ENCODE measurements at regions not wholly inside any gene's neighbourhood (a gene's known extent, or its start where the extent isn't known, plus 50 kb on each side); places are given as distances from the start of the nearest gene placed in this dataset.

- TF ChIP-seq RARB (CRISPR knock-in tag; IDR thresholded peaks at IDR 0.05), result no peak
- no peak for TF ChIP-seq ZNF8 (CRISPR knock-in tag; IDR thresholded peaks at IDR 0.05)
- TF ChIP-seq PPARA (CRISPR knock-in tag; IDR thresholded peaks at IDR 0.05; ENCODE audit: borderline replicate concordance), result no peak
- TF ChIP-seq CREB5 (CRISPR knock-in tag; IDR thresholded peaks at IDR 0.05; ENCODE audit: low read depth), result no peak
- TF ChIP-seq ESRRG (CRISPR knock-in tag; IDR thresholded peaks at IDR 0.05), result no peak
- TF ChIP-seq CSDC2 (CRISPR knock-in tag; IDR thresholded peaks at IDR 0.05), result no peak
- TF ChIP-seq ZNF70 (CRISPR knock-in tag; IDR thresholded peaks at IDR 0.05), result no peak
- TF ChIP-seq ZNF565 (CRISPR knock-in tag; conservative IDR thresholded peaks at IDR 0.05; ENCODE audit: low read depth), result no peak
- no peak for TF ChIP-seq CSRNP3 (CRISPR knock-in tag; IDR thresholded peaks at IDR 0.05)
- TF ChIP-seq TCF4 (CRISPR knock-in tag; IDR thresholded peaks at IDR 0.05; ENCODE audit: borderline replicate concordance), result no peak
- no peak for TF ChIP-seq PATZ1 (CRISPR knock-in tag; IDR thresholded peaks at IDR 0.05; ENCODE audit: borderline replicate concordance)
- TF ChIP-seq OSR1 (CRISPR knock-in tag; IDR thresholded peaks at IDR 0.05), result no peak
- no peak for TF ChIP-seq ZFP30 (CRISPR knock-in tag; IDR thresholded peaks at IDR 0.05)
- TF ChIP-seq ZFP3 (CRISPR knock-in tag; IDR thresholded peaks at IDR 0.05), result no peak
These were observed 372.7 kb downstream of the ARL4A start for GRCh38 chr7:13060173-13060572.

Measured in SK-N-SH treated with all-trans-retinoic acid at 6 μM for 48 hours (cell line).